ENCODE measurements at regions not wholly inside any gene's neighbourhood (a gene's known extent, or its start where the extent isn't known, plus 50 kb on each side); places are given as distances from the start of the nearest gene placed in this dataset.

DNA sequence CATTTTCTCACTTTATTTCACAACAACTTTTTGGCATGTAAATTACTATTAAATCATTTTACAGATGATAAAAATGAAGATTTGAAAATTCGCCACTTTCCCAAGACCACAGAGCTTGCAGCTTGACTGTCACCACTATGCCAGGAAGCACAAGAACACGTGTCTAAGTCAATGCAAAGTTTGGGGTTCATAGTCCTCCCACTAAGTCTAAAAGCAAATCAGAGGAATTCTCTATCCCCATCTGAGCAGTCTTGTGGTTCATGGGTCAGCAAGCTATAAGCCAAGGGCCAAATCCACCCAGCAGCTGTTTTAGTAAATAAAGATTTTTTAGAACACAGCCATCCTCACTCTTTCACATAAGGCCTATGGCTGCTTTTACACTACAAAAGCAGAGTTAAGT lies 833.3 kb upstream of the INTU start:
- no peaks in the 10 kb centered on the region for H4K20me1 ChIP-seq (ENCODE audit: control insufficient read depth, insufficient read depth, low read length, poor library complexity, severe bottlenecking)
- POLR2A ChIA-PET = no interaction called here

DNA sequence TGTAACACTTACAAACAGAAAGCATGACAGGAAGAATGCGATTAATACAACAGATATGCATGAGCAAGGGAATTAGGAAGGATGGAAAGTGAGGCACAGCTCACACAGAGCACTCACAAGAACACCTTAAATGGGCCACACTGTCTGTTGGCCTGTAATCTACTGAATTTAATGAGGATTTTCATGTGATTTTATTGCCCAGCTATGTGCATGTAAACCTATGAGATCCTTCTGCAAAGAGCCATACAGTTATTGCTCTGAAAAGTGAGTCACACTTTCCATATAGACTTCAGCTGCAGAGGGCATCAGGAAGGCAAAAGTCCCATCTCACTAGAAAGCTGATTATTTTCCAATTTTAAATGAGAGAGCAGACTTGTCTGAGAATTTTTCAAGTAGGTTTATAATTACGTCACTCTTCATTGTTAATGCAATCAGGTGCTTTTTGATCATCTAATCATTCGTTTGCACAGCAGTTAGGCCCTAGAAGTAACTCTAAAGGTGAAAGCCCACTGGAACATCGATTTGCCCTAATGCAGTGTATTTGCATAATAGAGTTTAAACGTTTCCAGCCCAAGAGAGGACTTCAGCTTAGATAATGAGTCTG lies 832.7 kb upstream of the INTU start:
- no peaks in the 10 kb centered on the region for H3K4me1 Mint-ChIP-seq

More for the DNA sequence above, 833.3 kb upstream of the INTU start:
- intact Hi-C loops (cut with micrococcal nuclease) = no loop called here
- Mint-ChIP-seq H3K4me3 (no peak overlapping the region), H3K4me1 (no peaks in the 10 kb centered on the region), H3K27ac (no peak overlapping the region), H3K9me3 (ENCODE audit: insufficient read depth) (peaks cover 2% of the 10 kb centered on the region), H3K27me3 (no peaks in the 10 kb centered on the region)
- no peak overlapping the region for H3K27ac ChIP-seq (ENCODE audit: low read length in 2 of 2)
- CTCF ChIA-PET = no interaction called here
- WGBS (ENCODE audit: insufficient coverage) = no CpG with 5 or more reads among the region's 2 CpGs
- H2AFZ ChIP-seq (ENCODE audit: insufficient read depth, low read depth, low read length, poor library complexity, severe bottlenecking) = no peak overlapping the region
- H3K4me2 ChIP-seq (replicated peaks; ENCODE audit: low read depth, low read length, poor library complexity, severe bottlenecking) = no peak overlapping the region
- no peaks in the 10 kb centered on the region for H3K36me3 ChIP-seq (replicated peaks in 1 of 2; ENCODE audit: control extremely low read depth in 1 of 2, control insufficient read depth in 1 of 2, extremely low read depth in 1 of 2, insufficient read depth in 2 of 2, low read length in 1 of 2)
- no peaks in the 10 kb centered on the region for H3K4me1 ChIP-seq (ENCODE audit: control insufficient read depth in 2 of 2, insufficient read depth in 2 of 2, low read length in 2 of 2)
- no peaks in the 10 kb centered on the region for H3K9me3 ChIP-seq (ENCODE audit: control extremely low read depth in 1 of 3, control insufficient read depth in 2 of 3, insufficient read depth in 1 of 3, low read length in 2 of 3)
- no peaks in the 10 kb centered on the region for H3K79me2 ChIP-seq (ENCODE audit: control insufficient read depth, insufficient read depth, low read length)
- DNase-seq (no peak), ATAC-seq (ENCODE audit: low read depth) (no peak)
- TF ChIP-seq, protein P1, sequence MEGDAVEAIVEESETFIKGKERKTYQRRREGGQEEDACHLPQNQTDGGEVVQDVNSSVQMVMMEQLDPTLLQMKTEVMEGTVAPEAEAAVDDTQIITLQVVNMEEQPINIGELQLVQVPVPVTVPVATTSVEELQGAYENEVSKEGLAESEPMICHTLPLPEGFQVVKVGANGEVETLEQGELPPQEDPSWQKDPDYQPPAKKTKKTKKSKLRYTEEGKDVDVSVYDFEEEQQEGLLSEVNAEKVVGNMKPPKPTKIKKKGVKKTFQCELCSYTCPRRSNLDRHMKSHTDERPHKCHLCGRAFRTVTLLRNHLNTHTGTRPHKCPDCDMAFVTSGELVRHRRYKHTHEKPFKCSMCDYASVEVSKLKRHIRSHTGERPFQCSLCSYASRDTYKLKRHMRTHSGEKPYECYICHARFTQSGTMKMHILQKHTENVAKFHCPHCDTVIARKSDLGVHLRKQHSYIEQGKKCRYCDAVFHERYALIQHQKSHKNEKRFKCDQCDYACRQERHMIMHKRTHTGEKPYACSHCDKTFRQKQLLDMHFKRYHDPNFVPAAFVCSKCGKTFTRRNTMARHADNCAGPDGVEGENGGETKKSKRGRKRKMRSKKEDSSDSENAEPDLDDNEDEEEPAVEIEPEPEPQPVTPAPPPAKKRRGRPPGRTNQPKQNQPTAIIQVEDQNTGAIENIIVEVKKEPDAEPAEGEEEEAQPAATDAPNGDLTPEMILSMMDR (IDR thresholded peaks at IDR 0.05) = no peak
- TF ChIP-seq EZH2 (IDR thresholded peaks at IDR 0.05; ENCODE audit: borderline replicate concordance, insufficient read depth, low read depth, low read length, poor library complexity, severe bottlenecking) = no peak
- H3K4me3 ChIP-seq (ENCODE audit: control extremely low read depth in 1 of 5, extremely low read depth in 1 of 5, insufficient read depth in 1 of 5, low read depth in 2 of 5, low read length in 4 of 5) = no peak overlapping the region
- H3K9ac ChIP-seq (ENCODE audit: low read length) = no peak overlapping the region
- H3K27me3 ChIP-seq (replicated peaks in 1 of 4; ENCODE audit: control extremely low read depth in 1 of 4, control insufficient read depth in 3 of 4, insufficient read depth in 4 of 4, low read length in 3 of 4) = no peaks in the 10 kb centered on the region

More for the DNA sequence above, 832.7 kb upstream of the INTU start:
- ATAC-seq (ENCODE audit: low read depth) = no peak
- Histone ChIP-seq H2AFZ (ENCODE audit: insufficient read depth, low read depth, low read length, poor library complexity, severe bottlenecking) (no peak overlapping the region), H3K27ac (ENCODE audit: low read length in 2 of 2) (no peak overlapping the region), H3K4me3 (ENCODE audit: control extremely low read depth in 1 of 5, extremely low read depth in 1 of 5, insufficient read depth in 1 of 5, low read depth in 2 of 5, low read length in 4 of 5) (no peak overlapping the region), H3K36me3 (replicated peaks in 1 of 2; ENCODE audit: control extremely low read depth in 1 of 2, control insufficient read depth in 1 of 2, extremely low read depth in 1 of 2, insufficient read depth in 2 of 2, low read length in 1 of 2) (no peaks in the 10 kb centered on the region), H3K9ac (ENCODE audit: low read length) (no peak overlapping the region), H3K79me2 (ENCODE audit: control insufficient read depth, insufficient read depth, low read length) (no peaks in the 10 kb centered on the region), H4K20me1 (ENCODE audit: control insufficient read depth, insufficient read depth, low read length, poor library complexity, severe bottlenecking) (no peaks in the 10 kb centered on the region), H3K4me2 (replicated peaks; ENCODE audit: low read depth, low read length, poor library complexity, severe bottlenecking) (no peak overlapping the region), H3K9me3 (ENCODE audit: control extremely low read depth in 1 of 3, control insufficient read depth in 2 of 3, insufficient read depth in 1 of 3, low read length in 2 of 3) (no peaks in the 10 kb centered on the region), H3K4me1 (ENCODE audit: control insufficient read depth in 2 of 2, insufficient read depth in 2 of 2, low read length in 2 of 2) (no peaks in the 10 kb centered on the region), H3K27me3 (replicated peaks in 1 of 4; ENCODE audit: control extremely low read depth in 1 of 4, control insufficient read depth in 3 of 4, insufficient read depth in 4 of 4, low read length in 3 of 4) (no peaks in the 10 kb centered on the region)
- POLR2A ChIA-PET = no interaction called here
- CTCF ChIA-PET = no interaction called here
- no peak for DNase-seq
- TF ChIP-seq, protein P1 (IDR thresholded peaks at IDR 0.05) = no peak
- no peak for TF ChIP-seq EZH2 (IDR thresholded peaks at IDR 0.05; ENCODE audit: borderline replicate concordance, insufficient read depth, low read depth, low read length, poor library complexity, severe bottlenecking)
- Mint-ChIP-seq H3K4me3 (no peak overlapping the region), H3K9me3 (ENCODE audit: insufficient read depth) (peaks cover 6% of the 10 kb centered on the region), H3K27me3 (no peaks in the 10 kb centered on the region), H3K27ac (no peak overlapping the region)
- 80% methylated on average over 2 of the region's 5 CpGs for WGBS (ENCODE audit: insufficient coverage)
- intact Hi-C loops (cut with micrococcal nuclease) = no loop called here

All from B cell (primary cell).